ENCODE measurements at regions not wholly inside any gene's neighbourhood (a gene's known extent, or its start where the extent isn't known, plus 50 kb on each side); places are given as distances from the start of the nearest gene placed in this dataset.

- intact Hi-C loops (cut with DNase I): no loop called here
- no peak for DNase-seq (ENCODE audit: low spot score)
These were observed 643.1 kb downstream of the SLC4A3 start for GRCh38 chr2:220270481-220271070.

- intact Hi-C loops (cut with DNase I): no loop called here
These were observed 645.2 kb downstream of the SLC4A3 start for GRCh38 chr2:220272656-220273055.

GRCh38 chr2:220273082-220273481, 645.7 kb downstream of the SLC4A3 start:
- intact Hi-C loops (cut with DNase I): no loop called here
- DNase-seq (ENCODE audit: low spot score): no peak

More at GRCh38 chr2:220272656-220273055, 645.2 kb downstream of the SLC4A3 start:
- no peak for DNase-seq (ENCODE audit: low spot score)

- intact Hi-C loops (cut with DNase I): no loop called here
These were observed 648.0 kb downstream of the SLC4A3 start for GRCh38 chr2:220275454-220275853.

GRCh38 chr2:220276741-220277444, 649.5 kb downstream of the SLC4A3 start:
- intact Hi-C loops (cut with DNase I): no loop called here
- no peak for DNase-seq (ENCODE audit: low spot score)

More at GRCh38 chr2:220275454-220275853, 648.0 kb downstream of the SLC4A3 start:
- no peak for DNase-seq (ENCODE audit: low spot score)

- DNase-seq (ENCODE audit: low spot score): peak; percentile 78
- intact Hi-C loops (cut with DNase I): no loop called here
These were observed 650.1 kb downstream of the SLC4A3 start for GRCh38 chr2:220277445-220277975.

- intact Hi-C loops (cut with DNase I): no loop called here
- no peak for DNase-seq (ENCODE audit: low spot score)
These were observed 650.6 kb downstream of the SLC4A3 start for GRCh38 chr2:220278022-220278421.

GRCh38 chr2:220279372-220279771, 651.9 kb downstream of the SLC4A3 start:
- intact Hi-C loops (cut with DNase I): no loop called here

GRCh38 chr2:220279840-220280239, 652.4 kb downstream of the SLC4A3 start:
- DNase-seq (ENCODE audit: low spot score): no peak
- intact Hi-C loops (cut with DNase I): no loop called here

More at GRCh38 chr2:220279372-220279771, 651.9 kb downstream of the SLC4A3 start:
- no peak for DNase-seq (ENCODE audit: low spot score)

GRCh38 chr2:220280736-220281135, 653.3 kb downstream of the SLC4A3 start:
- no peak for DNase-seq (ENCODE audit: low spot score)
- intact Hi-C loops (cut with DNase I): no loop called here

GRCh38 chr2:220281771-220282170, 654.3 kb downstream of the SLC4A3 start:
- intact Hi-C loops (cut with DNase I): no loop called here
- no peak for DNase-seq (ENCODE audit: low spot score)

GRCh38 chr2:220282236-220282635, 654.8 kb downstream of the SLC4A3 start:
- intact Hi-C loops (cut with DNase I): no loop called here
- no peak for DNase-seq (ENCODE audit: low spot score)

GRCh38 chr2:220293966-220294365, 666.5 kb downstream of the SLC4A3 start:
- intact Hi-C loops (cut with DNase I): no loop called here
- no peak for DNase-seq (ENCODE audit: low spot score)

GRCh38 chr2:220296174-220296573, 668.7 kb downstream of the SLC4A3 start:
- intact Hi-C loops (cut with DNase I): no loop called here
- DNase-seq (ENCODE audit: low spot score): no peak

GRCh38 chr2:220297093-220297492, 669.7 kb downstream of the SLC4A3 start:
- intact Hi-C loops (cut with DNase I): no loop called here
- DNase-seq (ENCODE audit: low spot score): no peak

- intact Hi-C loops (cut with DNase I): no loop called here
- DNase-seq (ENCODE audit: low spot score): no peak
These were observed 673.4 kb downstream of the SLC4A3 start for GRCh38 chr2:220300806-220301205.

- DNase-seq (ENCODE audit: low spot score): no peak
- intact Hi-C loops (cut with DNase I): no loop called here
These were observed 675.3 kb downstream of the SLC4A3 start for GRCh38 chr2:220302756-220303155.

GRCh38 chr2:220309215-220309614, 681.8 kb downstream of the SLC4A3 start:
- intact Hi-C loops (cut with DNase I): no loop called here
- no peak for DNase-seq (ENCODE audit: low spot score)

GRCh38 chr2:220310451-220310861, 683.0 kb downstream of the SLC4A3 start:
- intact Hi-C loops (cut with DNase I): loop anchor here (10.0 kb wide), 1 partner anchor 154 kb away; no protein-coding TSS in a partner anchor
- no peak for DNase-seq (ENCODE audit: low spot score)

GRCh38 chr2:220315098-220315823, 687.8 kb downstream of the SLC4A3 start:
- DNase-seq (ENCODE audit: low spot score): no peak
- intact Hi-C loops (cut with DNase I): loop anchor here (10.0 kb wide), 1 partner anchor 150 kb away; no protein-coding TSS in a partner anchor

Data from cardiac septum (tissue), 1 donor.